ENCODE measurements at regions not wholly inside any gene's neighbourhood (a gene's known extent, or its start where the extent isn't known, plus 50 kb on each side); places are given as distances from the start of the nearest gene placed in this dataset.
A peak's percentile ranks its signal among the peaks of the same experiment; 100 is the strongest.
"Not testable (repeated sequence)": the region's sequence is repeated elsewhere in the genome, so short reads cannot be mapped to it uniquely, and the experiment has no call there.

GRCh38 chr14:84894254-84894653, 635.7 kb upstream of the FLRT2 start:
- DNase-seq, result no peak

GRCh38 chr14:84922370-84922769, 607.6 kb upstream of the FLRT2 start:
- no peak for DNase-seq

GRCh38 chr14:84926656-84927055, 603.3 kb upstream of the FLRT2 start:
- DNase-seq, result no peak

- peak; percentile 36 for DNase-seq
These were observed 602.7 kb upstream of the FLRT2 start for GRCh38 chr14:84927096-84927827.

- no peak for DNase-seq
These were observed 600.9 kb upstream of the FLRT2 start for GRCh38 chr14:84929086-84929485.

- no peak for DNase-seq
These were observed 600.1 kb upstream of the FLRT2 start for GRCh38 chr14:84929834-84930233.

GRCh38 chr14:84937016-84937415, 592.9 kb upstream of the FLRT2 start:
- no peak for DNase-seq

- DNase-seq, result no peak
These were observed 592.5 kb upstream of the FLRT2 start for GRCh38 chr14:84937449-84937848.

- not testable (repeated sequence) for DNase-seq
These were observed 585.0 kb upstream of the FLRT2 start for GRCh38 chr14:84944901-84945300.

- DNase-seq, result no peak
These were observed 570.0 kb upstream of the FLRT2 start for GRCh38 chr14:84959851-84960520.

GRCh38 chr14:84961637-84962036, 568.3 kb upstream of the FLRT2 start:
- peak; percentile 33 for DNase-seq

- no peak for DNase-seq
These were observed 566.4 kb upstream of the FLRT2 start for GRCh38 chr14:84963518-84963917.

GRCh38 chr14:84965279-84965678, 564.7 kb upstream of the FLRT2 start:
- DNase-seq, result no peak

- no peak for DNase-seq
These were observed 560.4 kb upstream of the FLRT2 start for GRCh38 chr14:84969501-84969900.

- no peak for DNase-seq
These were observed 554.6 kb upstream of the FLRT2 start for GRCh38 chr14:84975241-84975902.

- DNase-seq, result no peak
These were observed 553.1 kb upstream of the FLRT2 start for GRCh38 chr14:84976805-84977204.

- DNase-seq, result no peak
These were observed 542.9 kb upstream of the FLRT2 start for GRCh38 chr14:84987042-84987441.

GRCh38 chr14:84988357-84988756, 541.6 kb upstream of the FLRT2 start:
- no peak for DNase-seq

- DNase-seq, result no peak
These were observed 538.9 kb upstream of the FLRT2 start for GRCh38 chr14:84991021-84991420.

GRCh38 chr14:84998216-84998615, 531.7 kb upstream of the FLRT2 start:
- no peak for DNase-seq

GRCh38 chr14:85002846-85003245, 527.1 kb upstream of the FLRT2 start:
- no peak for DNase-seq

- DNase-seq, result no peak
These were observed 526.1 kb upstream of the FLRT2 start for GRCh38 chr14:85003805-85004204.

- DNase-seq, result no peak
These were observed 520.4 kb upstream of the FLRT2 start for GRCh38 chr14:85009506-85009905.

GRCh38 chr14:85010186-85010585, 519.8 kb upstream of the FLRT2 start:
- DNase-seq, result no peak
